Right lobe of liver (tissue), 4 donors: ENCODE measurements at regions not wholly inside any gene's neighbourhood (a gene's known extent, or its start where the extent isn't known, plus 50 kb on each side); places are given as distances from the start of the nearest gene placed in this dataset.
"Not testable (repeated sequence)": the region's sequence is repeated elsewhere in the genome, so short reads cannot be mapped to it uniquely, and the experiment has no call there.

Experiments used
- CTCF ChIP-seq, 4 donors: fragments of 200-600 bp in 3 of 4; fragments of 450-650 bp in 1 of 4; IDR thresholded peaks; one replicate each; pipeline versions ENCODE4 v1.5.1 to v1.8.0; 2016 to 2022; ENCODE audit warnings: antibody characterized with exemption in 4 of 4, mild to moderate bottlenecking in 2 of 4
- POLR2A ChIP-seq: fragments of 450-650 bp; IDR thresholded peaks from one replicate; pipeline ENCODE4 v1.6.1; 2017; ENCODE audit warnings: antibody characterized with exemption, mild to moderate bottlenecking
- donor health status: DM: no; HTN: no; CAD: no.
- donor health status: DM: no; HTN: no; CAD: no.
- donor health status: DM: no; HTN: yes; CAD: no.

- not testable (repeated sequence) for TF ChIP-seq POLR2A
- TF ChIP-seq CTCF (IDR thresholded peaks at IDR 0.05) = peak in 2 of 4 donors; percentile 10 to 12
Observed at GRCh38 chr17:22548873-22549272, 856.5 kb downstream of the KCNJ18 start.
